NOMO-1 (cell line): ENCODE measurements at regions not wholly inside any gene's neighbourhood (a gene's known extent, or its start where the extent isn't known, plus 50 kb on each side); places are given as distances from the start of the nearest gene placed in this dataset.

Experiments used
- DNase-seq, 2 experiments: peaks; one replicate each; lab custom pipeline; 2025; ENCODE audit not compliant: unreplicated experiment in 2 of 2; lab: John Stamatoyannopoulos, UW

GRCh38 chr6:21804941-21805610 lies 211.5 kb downstream of the SOX4 start:
- no peak for DNase-seq

DNA sequence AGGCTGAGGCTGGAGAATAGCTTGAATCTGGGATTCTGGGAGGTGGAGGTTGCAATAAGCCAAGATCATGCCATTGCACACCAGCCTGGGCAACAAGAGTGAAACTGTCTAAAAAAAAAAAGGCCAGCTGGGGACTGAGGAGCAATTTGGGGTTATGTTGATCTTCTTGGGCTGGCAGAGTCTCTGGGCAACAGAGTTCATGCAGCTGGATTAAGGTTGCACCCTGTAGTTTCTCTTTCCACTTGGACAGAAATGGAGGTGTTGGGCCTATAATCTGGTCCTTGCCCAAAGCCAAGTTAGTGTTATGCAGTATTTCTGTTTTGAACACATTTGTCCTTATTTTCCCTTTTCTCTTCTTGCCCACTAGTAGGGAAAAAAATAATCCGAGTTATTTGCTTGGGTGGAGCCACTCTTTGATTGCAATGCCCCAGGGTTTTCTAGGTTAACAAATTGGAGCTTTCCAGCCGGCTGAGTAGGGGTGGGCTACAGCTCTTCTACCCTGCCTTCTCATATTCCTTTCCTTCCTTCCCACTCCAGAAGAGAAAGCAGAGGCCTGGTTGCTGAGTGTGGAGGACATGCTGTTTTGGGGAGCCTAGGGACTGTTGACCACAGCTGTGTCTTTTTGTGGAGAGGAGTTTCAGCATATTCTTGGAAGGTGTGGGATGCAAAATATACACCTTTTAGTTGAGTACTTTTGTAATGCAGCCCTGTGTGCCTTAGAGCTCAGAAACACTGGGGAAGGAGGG lies 213.9 kb downstream of the SOX4 start:
- no peak for DNase-seq

DNA sequence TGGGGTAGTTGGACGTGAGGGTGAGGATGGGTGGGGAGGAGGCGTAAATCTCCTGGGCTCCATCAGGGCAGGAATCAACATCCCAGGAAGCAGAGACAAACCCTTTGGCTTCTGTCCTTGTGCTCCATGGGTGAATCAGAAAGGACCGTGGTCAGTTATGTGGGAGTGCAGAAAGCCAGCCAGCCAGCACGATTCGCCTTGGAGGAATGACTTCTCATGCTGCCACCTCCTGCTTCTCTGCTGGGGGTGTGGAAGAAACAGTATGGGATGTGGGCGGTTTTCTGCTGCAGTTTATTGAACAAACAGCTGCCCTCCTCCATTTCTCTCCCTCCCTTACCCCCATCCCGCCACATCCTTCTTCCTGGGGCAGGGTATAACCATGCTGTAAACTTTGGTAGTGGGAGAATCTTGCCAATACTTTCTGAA lies 214.5 kb downstream of the SOX4 start:
- no peak for DNase-seq

DNA sequence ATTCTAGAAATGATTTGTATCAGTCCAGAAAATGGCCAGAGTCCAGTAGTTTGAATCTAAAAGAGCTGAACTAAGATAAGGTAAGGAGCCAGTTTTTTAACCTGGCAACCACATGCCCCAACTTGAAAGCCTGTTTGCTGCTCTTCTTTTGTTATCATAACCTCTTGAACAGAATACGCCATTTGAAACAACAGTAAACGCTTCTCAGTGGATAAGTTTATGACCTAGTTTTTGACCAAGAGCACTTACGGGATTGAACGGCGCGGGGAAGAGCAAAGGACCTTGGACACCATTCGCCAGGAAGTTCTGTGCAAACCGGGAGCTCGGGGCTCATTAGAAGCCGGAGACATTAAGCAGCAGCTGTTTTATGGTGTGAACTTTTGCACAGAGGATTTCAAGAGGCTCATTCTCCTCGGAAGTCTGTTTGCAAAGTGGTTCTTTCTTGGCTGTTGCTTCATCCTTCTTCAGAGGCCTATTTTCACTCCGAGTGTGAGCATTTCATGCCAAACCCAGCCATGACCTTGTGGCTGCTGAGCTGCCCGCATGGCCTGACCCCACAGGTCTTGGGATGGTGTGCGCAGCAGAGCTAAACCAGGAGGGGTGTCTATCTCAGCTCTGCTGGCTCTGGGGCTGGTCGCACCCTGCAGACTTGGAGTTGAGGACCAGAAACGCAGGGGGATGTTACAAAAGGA lies 215.1 kb downstream of the SOX4 start:
- no peak for DNase-seq

DNA sequence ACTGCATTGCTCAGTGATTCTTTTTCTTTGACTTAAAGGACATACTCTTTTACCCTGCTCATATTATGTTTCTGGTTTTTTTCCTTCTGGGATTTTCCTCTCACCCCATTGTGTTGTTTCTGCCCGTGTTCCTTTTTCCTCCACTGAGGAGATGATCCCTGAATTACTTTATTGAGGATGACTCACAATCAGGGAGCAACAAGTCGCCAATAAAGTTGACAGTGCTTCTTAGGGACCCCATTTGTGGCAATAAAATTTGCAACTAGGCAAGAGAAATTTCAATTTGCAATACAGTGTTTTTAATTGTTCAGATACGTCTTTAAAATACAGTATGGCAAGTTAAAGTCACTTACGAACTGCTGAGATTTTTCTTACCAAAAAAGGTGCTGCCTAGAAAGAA lies 217.9 kb downstream of the SOX4 start:
- no peak for DNase-seq

GRCh38 chr6:21816231-21816630 lies 222.7 kb downstream of the SOX4 start:
- DNase-seq: no peak

DNA sequence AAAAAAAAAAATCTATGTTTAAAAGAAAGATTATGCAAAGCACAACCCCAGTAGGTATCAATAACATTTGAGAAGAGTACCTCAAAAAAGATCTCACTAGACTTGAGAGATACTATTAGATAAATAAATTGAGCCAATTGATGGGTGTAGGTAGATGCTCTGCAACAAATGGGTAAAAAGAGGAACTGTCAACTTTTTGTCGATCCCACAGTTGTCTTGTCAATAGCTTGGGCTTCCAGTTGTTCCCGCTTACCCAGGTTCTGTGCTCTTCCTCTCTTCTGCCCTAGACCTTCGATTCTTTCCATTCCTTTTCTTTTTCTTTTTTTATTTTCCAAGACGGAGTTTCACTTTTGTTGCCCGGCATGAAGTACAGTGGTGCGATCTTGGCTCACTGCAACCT lies 226.9 kb downstream of the SOX4 start:
- no peak for DNase-seq

- peak; percentile 10 to 11 for DNase-seq
Observed at GRCh38 chr6:21823371-21823770, 229.8 kb downstream of the SOX4 start.

DNA sequence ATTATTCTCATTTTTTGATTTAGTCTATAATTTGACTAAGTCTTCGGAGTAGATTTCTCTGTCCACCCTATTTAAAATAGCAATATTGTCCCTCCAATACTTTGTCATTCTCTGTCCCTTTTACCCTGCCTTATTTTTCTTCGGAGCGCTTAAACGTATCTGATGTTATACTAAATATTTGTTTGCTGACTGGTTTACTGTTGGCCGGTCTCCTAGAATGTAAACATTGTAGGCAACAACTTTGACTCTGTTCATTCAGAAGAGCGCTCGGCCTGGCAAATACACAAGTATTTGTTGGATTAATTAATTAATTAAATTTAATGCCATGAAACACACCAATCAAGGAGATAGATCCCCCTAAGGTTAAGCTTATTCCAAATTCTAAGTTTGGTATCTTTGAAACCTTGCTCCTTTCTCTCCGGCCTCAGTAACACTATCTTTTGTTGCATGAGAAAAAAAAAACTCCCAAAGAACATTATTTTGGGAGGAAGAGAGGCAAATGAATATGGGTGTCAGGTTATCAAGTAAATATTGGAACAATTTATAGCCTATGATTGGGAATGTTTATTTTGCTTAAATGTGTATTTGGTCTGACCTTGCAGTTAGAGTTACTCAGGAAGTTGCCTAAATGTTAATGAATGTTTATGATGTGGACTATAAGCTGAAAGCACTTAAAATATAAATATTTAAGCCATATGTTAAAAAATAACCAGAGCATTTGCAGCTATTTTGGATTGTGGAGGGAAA lies 231.1 kb downstream of the SOX4 start:
- DNase-seq: no peak

GRCh38 chr6:21826023-21826422 lies 232.5 kb downstream of the SOX4 start:
- no peak for DNase-seq

GRCh38 chr6:21826904-21827303 lies 233.4 kb downstream of the SOX4 start:
- DNase-seq: no peak

DNA sequence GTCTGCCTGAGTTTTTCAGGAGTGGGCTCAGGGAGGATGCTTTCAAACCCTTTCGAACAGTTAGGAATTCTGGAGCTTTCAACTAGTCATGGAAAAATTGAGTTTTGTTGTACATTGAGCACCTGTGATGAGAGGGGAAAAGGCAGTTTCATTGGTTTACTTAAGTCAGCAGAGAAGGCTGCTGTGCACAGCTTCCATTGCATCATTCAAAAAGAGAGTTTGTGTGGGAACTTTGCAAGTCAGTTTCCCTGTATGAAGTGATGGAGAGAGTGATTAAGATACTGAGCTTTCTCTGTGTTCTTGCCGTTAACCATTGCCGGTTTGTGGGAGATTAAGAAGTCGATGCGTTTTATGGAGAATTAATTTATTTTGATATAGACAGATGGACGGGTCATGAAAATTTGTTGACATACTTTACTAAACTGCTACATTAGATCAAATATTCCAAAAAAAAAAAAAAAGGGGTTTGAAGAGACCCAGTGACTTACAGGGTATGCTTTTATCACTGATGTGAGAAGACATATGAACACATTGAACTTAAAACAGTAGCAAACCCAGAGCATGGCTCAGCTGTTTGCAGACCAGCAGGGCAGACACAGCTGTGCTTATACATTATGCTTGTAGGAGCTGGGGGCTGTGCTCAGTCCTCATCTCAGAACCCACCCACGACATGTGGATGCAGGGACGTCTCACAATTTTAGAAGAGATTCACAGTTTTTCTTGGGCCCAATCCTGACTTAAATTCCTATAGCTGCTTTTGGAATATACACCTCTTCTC lies 234.1 kb downstream of the SOX4 start:
- no peak for DNase-seq

DNA sequence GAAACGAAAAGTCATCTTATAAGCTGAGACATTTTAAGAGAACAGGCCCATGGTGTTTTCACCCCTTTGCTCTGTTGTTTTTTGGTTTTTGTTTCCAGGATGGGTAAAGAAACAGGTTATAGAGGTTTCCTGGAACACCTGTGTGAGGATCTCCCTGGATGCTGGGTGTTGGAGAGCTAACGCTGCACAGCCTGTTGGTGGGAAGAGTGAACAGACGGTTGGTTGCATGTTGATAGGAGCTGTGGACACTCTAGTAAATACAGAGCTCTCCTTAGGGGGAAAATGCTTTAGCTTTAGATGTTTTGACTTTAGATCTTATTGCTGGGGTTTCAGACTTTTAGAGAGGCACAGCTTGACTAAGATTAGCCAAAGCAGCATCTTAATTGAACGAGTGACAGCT lies 235.2 kb downstream of the SOX4 start:
- DNase-seq: no peak

- DNase-seq: no peak
Observed at GRCh38 chr6:21829126-21829525, 235.6 kb downstream of the SOX4 start.

GRCh38 chr6:21831521-21832291 lies 238.2 kb downstream of the SOX4 start:
- DNase-seq: no peak

DNA sequence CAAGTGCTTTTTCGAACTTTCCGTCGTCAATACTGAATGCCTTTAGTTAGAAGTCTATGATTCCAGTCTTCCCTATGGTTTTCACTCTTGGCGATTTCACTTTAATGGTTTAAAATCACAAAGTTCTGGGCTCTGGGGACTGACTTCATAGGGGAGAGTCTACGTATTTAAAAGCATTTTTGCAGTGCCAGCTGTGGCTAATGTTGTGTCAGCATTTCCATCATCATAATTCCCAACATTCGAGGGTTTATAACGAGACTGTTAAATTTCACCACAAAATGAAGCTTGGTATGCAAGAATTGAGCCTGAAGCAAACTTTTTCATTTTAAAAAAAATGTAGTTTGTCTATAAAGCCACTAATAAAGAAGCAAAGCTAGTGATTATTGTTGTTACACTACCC lies 242.7 kb downstream of the SOX4 start:
- no peak for DNase-seq

GRCh38 chr6:21836772-21837425 lies 243.3 kb downstream of the SOX4 start:
- DNase-seq: no peak

DNA sequence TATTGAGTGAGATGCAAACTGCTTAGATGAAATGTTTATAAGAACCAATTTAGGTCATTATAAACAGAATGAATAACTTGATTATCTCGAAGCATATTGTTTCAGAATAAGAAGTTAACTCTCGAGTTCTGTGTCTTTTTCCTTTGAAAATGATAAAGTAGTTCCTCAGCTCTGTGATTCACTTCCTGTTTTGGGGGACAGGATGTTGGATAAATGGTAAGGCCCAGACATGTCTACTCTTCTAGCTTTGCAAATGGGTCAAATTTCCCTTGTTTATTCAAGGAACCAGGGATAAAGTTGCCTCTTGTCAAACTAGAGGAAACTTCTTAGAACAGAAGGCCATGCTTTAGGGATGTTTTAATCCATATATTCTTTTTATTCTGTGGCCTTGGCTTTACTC lies 246.9 kb downstream of the SOX4 start:
- peak in 1 of 2 experiments; percentile 9 for DNase-seq
